Esophagus mucosa (tissue), 1 donor: ENCODE measurements at regions not wholly inside any gene's neighbourhood (a gene's known extent, or its start where the extent isn't known, plus 50 kb on each side); places are given as distances from the start of the nearest gene placed in this dataset.

Source experiments
- ATAC-seq: fragments of 200-7000 bp; cut with Tn5 transposase; one replicate; pipeline ENCODE4 v1.9.1; 2020
- donor health status: DM: yes; HTN: yes; CAD: no.

DNA sequence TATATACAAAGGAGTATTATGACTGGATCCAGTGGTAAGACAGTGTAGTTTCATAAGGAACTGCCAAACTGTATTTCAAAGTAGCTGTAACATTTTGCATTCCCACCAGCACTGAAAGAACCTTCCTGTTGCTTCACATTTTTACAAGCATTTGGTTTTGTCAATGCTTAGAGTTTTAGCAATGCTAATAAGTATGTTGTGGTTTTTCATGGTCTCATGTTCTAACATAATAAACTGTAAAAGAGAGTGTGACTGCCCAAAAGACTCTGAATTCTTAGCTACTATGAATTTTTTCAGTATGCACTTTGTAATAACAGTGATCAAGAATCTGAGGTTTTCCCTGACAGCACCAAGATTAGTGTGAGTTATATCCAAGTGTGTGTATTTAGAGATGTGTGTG lies 604.2 kb downstream of the XIRP2 start:
- no peak for ATAC-seq

DNA sequence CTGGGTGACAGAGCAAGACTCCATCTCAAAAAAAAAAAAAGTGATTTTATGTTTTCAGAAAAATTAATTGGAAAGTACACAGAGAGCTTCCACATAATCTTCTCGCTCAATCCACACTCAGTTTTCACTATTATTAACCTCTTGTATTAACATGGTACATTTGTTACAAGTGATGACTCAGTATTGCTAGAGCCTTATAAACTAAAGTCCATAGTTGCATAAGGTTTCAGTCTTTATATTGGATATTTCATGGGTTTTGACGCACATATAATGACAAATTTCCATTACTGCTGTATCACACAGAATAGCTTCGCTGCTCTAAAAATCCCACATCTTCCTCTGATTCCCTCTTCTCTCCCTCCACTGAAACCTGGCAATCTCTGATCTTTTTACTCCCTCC lies 603.5 kb downstream of the XIRP2 start:
- no peak for ATAC-seq

DNA sequence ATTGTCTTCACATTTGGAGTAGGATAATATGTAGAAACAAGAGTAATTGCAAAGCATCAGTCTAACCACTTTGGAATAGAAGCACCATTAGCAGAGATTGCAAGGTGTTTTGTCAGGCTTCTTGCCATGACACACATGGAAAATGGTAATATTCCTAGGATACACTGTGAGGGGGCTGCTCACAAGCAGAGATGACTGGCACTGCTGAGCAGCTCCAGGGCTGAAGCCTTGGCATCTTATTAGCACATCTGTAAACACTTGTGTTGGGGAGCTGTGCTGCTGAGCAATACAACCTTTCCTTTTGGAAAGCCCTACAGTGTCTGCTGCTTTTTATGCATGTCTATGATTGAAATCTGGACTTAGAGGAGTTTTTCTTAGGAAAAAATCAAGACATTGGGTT lies 602.2 kb downstream of the XIRP2 start:
- ATAC-seq: no peak

DNA sequence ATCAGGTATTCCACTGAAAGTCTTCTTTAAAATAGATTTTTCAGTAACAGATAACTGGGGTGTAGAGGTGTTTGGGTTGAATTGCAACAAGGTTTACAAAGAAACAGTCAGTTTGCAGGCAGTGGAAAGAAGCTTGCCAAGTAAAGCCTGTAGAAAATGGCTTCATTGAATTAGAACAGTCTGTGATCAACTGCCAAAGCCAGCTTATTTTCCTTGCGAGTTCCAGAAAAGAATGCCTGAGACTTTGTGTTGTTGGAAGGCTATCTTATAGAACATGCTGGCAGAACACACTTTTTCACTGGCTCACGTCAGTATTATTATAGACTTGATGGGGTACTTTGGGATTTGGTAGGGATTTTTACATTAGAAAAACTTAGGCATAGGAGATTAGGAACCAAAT lies 601.0 kb downstream of the XIRP2 start:
- no peak for ATAC-seq

DNA sequence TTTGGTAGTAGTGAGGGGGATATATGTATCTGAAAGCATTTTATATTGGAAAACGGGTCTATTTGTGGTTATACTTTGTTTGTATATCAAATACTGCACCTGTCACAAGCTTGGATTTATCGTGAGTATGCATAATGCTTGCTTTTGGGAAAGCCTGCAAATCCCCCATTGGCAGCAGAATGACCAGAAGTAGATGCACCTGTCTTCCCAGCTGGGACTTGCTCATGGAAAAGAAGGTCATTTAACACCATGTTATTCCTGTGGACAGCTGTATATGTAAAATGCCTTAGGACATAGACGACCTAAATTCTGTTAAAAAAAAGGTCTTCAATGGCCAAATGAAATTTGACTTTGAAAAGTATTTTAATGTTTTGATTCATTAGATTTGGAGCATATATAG lies 599.4 kb downstream of the XIRP2 start:
- no peak for ATAC-seq

DNA sequence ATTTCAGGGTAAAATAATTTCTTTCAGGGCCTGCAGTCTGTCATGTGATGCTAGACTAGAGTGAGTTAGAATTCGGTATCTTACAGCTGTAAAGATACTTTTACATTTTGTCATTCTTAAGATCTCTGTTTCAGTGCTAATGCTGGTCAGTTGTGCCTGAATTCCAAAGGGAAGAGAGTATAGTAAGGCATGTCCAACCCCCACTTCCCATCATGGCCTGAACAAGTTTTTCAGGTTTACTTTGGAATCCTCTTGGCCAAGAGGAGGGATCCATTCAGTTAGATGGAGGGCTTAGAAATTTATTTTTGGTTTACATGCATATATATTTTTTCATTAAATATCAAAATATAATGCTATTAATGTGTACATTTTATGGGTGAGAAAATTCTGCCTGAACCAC lies 596.6 kb downstream of the XIRP2 start:
- ATAC-seq: no peak

DNA sequence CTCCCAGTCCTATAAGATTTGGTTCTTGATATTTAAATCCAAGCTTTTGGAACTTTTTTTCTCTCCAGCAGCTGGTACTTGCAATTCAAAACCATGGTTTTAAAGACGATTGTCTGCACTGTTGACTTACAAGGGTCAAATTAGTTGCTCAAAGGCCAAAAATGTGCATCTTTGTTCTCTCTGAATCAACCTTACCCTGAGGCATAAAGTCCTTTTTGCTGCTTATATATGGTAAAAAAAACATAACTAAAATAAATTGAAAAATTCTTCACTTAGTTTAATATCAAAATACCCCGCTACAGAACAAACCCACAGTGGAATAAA lies 592.7 kb downstream of the XIRP2 start:
- no peak for ATAC-seq

DNA sequence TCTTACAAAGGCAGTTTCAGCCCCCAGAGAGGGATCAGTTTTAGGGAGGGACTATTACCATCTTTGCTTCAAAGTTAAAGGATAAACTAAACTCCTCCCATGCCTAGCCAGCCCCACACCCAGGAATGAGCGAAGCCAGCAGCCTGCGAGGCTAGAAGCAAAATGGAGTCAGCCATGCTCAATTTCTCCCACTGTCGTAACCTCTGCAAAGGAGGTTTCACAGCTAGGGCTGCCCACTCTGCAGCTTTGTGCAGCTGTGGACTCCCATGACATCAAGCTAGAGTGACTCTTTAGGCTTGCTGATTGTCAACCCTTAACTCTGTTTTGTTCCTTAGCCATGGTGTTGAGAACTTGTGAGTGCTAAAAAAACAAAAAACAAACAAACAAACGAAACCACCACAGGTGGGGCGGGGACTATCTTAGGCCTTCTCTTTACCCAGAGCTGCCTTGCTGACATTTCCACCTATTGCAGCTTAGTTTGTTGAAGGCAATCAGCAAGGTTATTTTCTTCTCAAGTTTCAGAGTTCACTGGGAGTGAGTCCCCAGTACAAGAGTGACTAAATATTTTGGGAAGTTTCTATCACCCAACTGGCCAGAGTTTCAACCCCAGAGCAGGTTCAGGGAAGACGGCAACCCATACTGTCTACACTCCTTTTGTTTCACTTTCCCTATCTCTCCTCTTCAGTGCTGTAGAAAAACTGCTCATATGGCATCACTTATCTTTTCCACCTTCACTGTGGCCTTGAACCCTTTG lies 592.1 kb downstream of the XIRP2 start:
- no peak for ATAC-seq

DNA sequence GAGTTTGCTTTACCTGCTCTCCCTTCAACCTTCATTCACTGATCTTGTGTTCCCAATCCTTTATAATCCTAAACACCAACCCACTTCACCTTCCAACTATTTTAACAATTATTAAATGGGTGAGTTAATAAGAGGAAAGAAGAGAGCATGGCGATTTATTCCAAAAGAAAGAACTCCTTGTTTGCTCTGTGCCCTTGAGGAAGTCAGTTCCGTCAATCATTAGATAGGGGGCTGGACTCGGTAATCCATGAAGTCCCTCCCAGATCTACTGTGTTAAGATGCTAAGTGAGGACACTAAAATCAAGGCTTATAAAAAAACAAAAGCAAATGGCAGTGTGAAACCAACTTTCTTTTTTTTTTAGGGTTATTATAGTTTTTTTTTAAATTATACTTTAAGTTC lies 589.9 kb downstream of the XIRP2 start:
- ATAC-seq: no peak

DNA sequence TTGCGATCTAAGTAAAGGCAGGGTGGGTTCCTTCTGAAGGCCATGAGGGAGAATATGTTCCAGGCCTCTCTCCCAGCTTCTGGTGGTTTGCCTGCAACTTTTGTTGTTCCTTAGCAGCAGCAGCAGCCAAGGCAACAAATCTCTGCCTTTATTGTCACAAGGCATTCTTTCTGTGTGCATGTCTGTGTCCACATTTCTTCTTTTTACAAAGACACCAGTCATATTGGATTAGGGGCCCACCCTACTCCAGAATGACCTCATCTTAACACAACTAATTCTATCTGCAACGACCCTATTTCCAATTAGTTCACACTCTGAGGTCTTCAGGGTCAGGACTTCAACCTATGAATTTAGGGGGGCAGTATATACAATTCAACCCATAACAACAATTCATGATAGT lies 587.5 kb downstream of the XIRP2 start:
- ATAC-seq: no peak

DNA sequence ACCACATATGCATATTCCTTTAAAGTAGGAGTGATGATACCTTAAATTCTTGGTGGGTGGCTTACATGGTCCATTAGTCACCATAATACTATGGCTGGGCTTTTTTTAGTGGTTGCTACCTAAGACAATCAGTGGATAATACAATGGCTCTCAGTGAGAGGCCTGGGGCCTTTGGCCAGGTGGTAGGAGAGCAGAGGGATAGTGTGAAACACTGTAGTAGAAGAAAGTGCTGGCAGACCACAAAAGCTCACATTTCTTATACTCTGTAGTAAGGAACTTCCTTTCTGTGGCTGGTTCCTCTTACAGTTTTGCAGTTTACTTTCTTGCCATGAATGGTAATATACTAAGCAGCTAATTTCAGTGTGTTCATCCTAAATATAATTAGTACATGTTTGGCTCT lies 583.5 kb downstream of the XIRP2 start:
- ATAC-seq: no peak

DNA sequence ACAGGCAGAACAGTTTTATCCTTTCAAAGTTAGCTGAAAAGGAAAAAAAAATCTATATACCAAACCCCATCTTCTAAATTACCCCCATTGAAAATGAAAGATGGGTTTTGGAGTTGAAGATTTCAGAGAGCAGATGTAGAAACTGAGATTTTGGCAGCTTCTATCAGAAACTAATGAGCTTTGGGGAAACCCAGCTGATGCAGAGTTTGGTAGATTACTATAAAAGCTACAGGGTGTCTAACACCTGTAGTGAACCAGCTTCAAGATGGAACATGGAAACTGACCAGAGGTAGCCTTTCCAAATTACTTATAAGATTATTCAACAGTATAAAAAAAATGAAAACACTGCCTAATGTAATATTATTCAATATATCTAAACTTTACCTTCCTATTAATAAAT lies 583.1 kb downstream of the XIRP2 start:
- no peak for ATAC-seq

DNA sequence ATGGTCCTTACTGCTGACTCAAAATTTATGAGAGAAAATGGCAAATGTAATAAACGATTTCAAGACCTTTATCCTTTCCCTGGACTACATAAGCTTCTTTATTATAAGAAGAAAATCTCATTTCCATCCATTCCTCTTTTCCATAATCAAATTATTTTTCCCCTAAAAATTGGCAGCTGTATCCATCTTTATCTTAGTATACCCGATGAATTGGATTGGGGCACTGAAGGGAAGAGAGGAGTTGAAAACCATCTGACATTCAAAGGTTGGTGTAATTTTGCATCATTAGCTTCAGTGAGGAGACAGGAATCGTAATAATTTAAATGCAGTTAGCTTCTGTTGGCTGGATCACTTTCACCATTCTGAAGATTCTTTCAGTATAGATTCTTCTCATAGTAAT lies 574.1 kb downstream of the XIRP2 start:
- no peak for ATAC-seq

DNA sequence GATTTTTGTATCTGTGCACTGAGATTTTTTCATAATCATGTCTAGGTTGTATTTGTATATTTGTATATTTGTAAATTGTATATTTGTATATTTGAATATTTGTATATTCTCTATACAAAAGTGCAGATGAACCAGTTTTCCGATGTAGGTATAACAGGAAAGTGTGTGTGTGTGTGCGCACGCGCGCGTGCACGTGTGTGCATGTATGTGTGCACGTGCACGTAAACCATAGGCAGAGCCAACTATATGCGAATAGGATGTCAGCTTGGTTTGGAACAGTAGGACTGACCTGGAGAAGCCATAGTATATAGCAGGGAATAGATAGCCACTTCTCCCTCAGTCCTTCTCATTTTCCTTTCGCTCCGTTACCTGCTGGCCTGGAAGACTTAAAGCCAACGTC lies 565.8 kb downstream of the XIRP2 start:
- no peak for ATAC-seq

DNA sequence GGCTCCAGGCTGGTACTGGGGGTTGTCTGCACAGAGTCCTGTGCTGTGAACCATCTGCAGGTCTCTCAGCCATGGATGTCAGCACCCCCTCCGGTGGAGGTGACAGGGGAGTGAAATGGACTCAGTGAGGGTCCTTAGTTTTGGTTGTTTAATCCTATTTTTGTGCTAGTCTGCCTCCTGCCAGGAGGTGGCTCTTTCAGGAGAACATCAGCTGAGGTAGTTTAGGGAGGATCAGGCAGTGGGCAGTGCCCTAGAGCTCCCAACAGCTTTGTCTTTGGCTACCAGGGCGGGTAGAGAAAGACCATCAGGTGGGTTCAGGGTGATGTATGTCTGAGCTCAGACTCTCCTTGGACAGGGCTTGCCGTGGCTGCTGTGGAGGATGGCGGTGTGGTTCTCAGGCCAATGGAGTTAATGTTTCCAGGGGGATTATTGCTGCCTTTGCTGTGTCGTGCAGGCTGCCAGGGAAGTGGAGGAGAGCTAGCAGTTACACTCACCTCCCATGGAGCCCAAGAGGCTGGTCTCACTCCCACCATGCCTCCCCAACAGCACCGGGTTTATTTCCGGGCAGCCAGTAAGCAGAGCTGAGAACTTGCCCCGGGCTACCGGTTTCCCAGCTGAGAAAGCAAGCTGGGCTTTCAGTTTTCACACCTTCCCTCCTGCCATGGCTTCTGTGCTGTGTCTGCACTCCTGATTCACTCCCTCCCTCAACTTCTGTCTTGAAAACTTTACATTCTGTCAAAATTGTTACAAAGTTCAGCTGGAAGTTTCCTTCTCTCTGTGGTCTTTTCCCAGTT lies 563.4 kb downstream of the XIRP2 start:
- no peak for ATAC-seq

DNA sequence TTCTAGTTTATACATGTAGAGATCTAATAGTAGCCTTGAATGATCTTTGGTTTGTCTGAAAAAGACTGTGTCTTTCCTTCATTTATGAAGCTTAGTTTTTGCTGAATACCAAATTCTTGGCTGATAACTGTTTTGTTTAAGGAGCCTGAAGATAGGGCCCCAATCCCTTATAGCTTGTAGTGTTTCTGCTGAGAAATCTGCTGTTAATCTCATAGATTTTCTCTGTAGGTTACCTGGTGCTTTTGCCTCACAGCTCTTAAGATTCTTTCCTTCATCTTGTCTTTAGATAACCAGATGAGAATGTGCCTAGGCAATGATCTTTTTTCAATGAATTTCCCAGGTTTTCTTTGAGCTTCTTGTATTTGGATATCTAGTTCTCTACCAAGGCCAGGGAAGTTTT lies 562.1 kb downstream of the XIRP2 start:
- ATAC-seq: no peak

DNA sequence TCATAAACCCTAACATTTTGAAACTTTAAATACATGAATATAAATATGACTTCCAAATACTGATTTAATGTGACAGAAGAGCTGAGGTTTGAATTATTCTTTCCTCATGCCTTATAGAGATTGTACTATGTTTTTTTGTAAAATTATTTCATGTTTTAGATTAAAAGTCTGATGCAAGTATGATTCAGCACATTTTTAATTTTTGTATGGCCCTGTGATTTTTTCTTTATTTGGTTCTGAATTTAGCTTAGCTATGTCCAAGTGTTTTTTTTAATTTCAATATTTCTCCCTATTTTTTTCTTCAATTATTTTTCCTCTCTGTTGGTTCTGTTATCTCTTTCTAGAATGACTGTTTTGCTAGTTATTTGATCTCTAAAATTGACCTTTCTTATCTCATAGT lies 552.1 kb downstream of the XIRP2 start:
- no peak for ATAC-seq

DNA sequence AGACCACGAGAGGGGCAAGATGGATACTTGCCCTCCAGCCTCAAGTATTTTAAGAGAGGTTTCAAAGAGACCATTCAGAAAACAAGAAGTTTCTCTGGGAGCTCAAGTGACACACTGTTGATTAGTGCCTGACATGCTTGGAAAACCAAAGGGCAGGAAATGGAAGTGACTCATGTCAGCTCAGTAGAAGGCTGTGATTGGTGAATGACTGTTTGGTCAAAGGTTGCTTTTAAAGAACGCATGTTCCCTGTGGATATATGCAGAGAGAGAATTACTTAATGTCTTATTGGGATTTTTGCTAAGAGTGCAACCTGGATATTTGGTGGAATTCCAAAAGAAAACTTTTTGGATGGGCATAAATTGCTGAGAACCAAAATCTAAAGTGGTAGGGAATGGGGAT lies 549.9 kb downstream of the XIRP2 start:
- ATAC-seq: no peak

DNA sequence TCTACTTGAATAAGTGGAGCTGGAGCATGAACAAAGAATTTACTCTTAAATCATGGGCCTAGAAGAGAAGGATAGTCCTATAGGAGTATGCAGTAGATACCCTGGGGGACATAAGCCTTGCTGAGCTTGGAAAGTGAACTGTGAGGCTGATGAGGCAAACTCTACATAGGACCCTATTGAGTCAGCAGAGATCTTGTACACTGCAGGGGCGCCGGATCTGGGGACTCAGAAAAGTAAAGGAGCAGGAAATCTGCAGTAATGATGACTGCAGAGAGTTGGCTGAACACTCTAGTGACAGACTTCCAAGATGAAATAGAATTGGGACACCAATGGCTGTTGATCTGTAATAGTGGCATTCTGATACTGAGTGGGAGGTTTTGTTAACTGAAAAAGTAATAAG lies 543.7 kb downstream of the XIRP2 start:
- no peak for ATAC-seq

DNA sequence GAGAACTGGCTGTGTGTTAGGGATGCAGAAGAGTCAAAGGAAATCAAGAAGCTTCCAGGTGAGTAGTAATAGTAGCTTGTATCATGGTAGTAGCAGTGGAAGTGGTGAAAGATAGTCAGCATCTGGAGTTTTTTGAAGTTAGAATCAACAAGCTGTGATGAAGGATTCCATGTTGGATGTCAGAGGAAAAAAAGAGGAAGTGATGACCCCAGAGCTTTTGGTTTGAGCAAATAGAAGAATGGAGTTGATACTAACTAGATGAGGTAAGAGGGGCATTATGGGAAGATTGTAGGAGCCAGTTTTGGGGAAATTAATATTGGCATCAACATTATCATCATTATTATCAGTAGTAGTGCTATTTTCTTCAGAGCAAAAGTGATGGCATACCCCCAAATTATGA lies 542.2 kb downstream of the XIRP2 start:
- ATAC-seq: no peak

DNA sequence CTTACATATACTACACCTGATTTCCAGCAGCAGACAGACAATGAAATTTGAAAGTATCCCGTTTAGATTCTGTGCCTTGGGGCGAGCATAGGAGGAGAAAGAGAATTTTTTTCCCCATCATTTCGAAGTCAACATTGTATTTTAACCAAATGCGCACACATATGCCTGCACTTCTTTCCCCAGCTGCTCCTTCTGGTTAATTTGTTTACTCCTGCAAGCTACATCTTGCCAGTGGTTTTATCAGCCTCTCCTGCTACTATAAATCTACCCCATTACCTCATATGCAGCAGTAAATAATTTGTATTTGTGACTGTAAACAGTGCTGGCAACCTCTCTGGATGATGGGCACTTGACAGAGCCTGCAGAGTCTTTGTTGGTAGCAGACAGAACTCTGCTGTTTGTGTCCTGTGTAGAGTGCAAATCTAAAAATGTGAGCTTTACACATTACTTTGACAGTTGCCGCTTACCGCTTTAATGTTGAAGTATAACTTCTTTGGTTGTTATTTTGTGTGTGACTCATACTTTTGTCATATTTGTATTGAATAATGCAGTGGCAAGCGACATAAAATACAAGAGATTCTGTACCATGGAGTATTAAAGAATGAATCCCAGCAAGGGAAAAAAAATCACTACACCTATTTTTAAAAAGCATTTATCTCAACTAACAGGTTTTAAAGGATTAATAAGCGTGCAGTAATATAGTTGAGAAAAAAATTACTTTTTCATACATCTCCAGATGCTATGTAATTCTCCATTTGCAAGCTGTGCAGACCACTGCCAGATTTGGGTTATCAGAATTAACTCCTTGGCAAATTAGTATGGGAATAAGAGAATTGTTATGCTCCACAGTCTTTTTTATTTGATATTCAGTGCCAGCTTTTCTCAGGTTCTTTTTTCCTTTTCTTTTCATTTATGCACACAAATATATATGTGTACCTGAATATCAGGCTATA lies 536.8 kb downstream of the XIRP2 start:
- no peak for ATAC-seq

DNA sequence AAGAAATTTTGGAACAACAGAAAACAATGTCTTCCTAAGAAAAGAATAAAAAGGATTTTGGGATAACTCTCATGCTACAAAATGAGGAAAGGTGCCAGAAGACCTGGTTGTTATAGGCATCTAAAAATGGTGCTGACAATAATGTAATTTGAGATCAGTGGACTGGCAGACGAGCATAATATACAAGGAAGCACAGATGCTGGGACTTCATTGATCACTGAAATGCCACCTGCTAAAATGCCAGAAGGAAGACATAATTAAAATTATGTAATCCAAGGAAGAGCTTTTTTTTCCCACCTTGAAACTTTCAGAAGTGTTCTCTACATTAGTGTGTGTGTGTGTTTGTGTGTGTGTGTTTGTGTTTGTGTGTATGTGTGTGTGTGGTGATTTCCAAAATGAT lies 535.9 kb downstream of the XIRP2 start:
- ATAC-seq: no peak

DNA sequence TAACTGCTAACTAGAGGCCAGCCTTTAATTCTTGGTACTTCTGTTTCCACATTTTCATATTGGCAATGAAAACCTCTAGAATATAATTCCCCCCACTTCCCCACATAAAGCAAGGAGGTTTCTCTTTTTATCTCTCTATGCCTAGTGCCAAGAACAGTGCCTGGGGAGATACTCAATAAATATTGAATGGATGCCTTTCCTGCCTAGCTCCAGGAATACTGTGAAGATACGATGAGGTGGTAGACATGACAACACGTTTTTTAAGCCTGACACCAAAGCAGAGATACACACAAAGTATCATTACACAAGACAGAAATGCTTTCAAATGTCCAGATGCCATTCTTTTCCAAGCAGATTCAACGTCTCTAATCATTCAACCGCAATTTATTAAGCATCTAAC lies 535.5 kb downstream of the XIRP2 start:
- ATAC-seq: no peak

DNA sequence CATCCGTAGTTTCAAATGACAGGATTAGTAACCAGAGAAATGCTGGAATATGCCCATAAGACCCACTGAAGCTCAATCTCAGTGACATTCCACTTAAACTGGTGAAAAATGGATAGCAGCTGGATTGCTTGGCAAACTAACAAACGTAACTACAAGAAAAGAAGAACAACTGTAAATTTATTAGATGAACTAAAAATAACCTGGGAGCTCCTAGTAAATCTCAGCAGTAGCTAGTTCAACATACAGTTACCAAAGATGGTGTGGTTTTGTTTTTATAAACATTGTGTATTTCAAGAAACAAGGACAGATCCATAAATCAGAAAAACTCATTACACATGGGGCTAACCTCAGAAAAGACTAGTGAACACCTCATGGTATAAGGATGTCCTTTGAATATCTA lies 531.9 kb downstream of the XIRP2 start:
- ATAC-seq: no peak
